H9 (cell line): ENCODE measurements at regions not wholly inside any gene's neighbourhood (a gene's known extent, or its start where the extent isn't known, plus 50 kb on each side); places are given as distances from the start of the nearest gene placed in this dataset.

Experiments
- DNase-seq: peaks from one replicate; pipeline ENCODE4 v3.0.0-alpha.2; 2017
- H2AFZ ChIP-seq: one replicate; pipeline ENCODE4 v1.6.1; 2013; ENCODE audit warnings: mild to moderate bottlenecking, low read length, control low read depth, moderate library complexity
- H2AK5ac ChIP-seq: 2 replicates; pipeline ENCODE4 v1.6.1; 2013; ENCODE audit warnings: low read length, control low read depth, mixed read lengths; ENCODE audit not compliant: insufficient read length
- H2BK120ac ChIP-seq: one replicate; pipeline ENCODE4 v1.6.1; 2013; ENCODE audit warnings: low read depth, mild to moderate bottlenecking, low read length, control low read depth, inconsistent platforms; ENCODE audit not compliant: poor library complexity, severe bottlenecking
- H2BK12ac ChIP-seq: 2 replicates; pipeline ENCODE4 v1.6.1; 2013; ENCODE audit warnings: low read length, control low read depth, mixed read lengths, low read depth; ENCODE audit not compliant: insufficient read length
- H2BK15ac ChIP-seq: 2 replicates; pipeline ENCODE4 v1.6.1; 2013; ENCODE audit warnings: low read depth, low read length, control low read depth
- H2BK20ac ChIP-seq: one replicate; pipeline ENCODE4 v1.6.1; 2013; ENCODE audit warnings: low read depth, mild to moderate bottlenecking, low read length, control low read depth, inconsistent platforms; ENCODE audit not compliant: poor library complexity, severe bottlenecking
- H2BK5ac ChIP-seq: 2 replicates; pipeline ENCODE4 v1.6.1; 2013; ENCODE audit warnings: low read length, control low read depth, mixed read lengths; ENCODE audit not compliant: insufficient read length
- H3K14ac ChIP-seq: 2 replicates; pipeline ENCODE4 v1.6.1; 2013; ENCODE audit warnings: low read length, control low read depth; ENCODE audit not compliant: insufficient read depth
- H3K18ac ChIP-seq: 2 replicates; pipeline ENCODE4 v1.6.1; 2013; ENCODE audit warnings: low read depth, mild to moderate bottlenecking, mixed read lengths, low read length, control low read depth; ENCODE audit not compliant: insufficient read length
- H3K23ac ChIP-seq: 2 replicates; pipeline ENCODE4 v1.6.1; 2013; ENCODE audit warnings: low read length, control low read depth, mixed read lengths, low read depth; ENCODE audit not compliant: insufficient read length
- H3K23me2 ChIP-seq: 2 replicates; pipeline ENCODE4 v1.6.1; 2013; ENCODE audit warnings: low read depth, mild to moderate bottlenecking, mixed read lengths, low read length, control low read depth; ENCODE audit not compliant: insufficient read length, poor library complexity, severe bottlenecking
- H3K27ac ChIP-seq: 2 replicates; pipeline ENCODE4 v1.5.1; 2013; ENCODE audit warnings: low read length, control low read depth, mixed read lengths, low read depth; ENCODE audit not compliant: insufficient read length
- H3K27me3 ChIP-seq: 2 replicates; pipeline ENCODE4 v1.6.1; 2013; ENCODE audit warnings: low read length, control low read depth, inconsistent platforms; ENCODE audit not compliant: insufficient read depth
- H3K4ac ChIP-seq: 2 replicates; pipeline ENCODE4 v1.6.1; 2013; ENCODE audit warnings: low read depth, mild to moderate bottlenecking, control low read depth, inconsistent platforms, low read length, moderate library complexity
- H3K4me1 ChIP-seq: 2 replicates; pipeline ENCODE4 v1.6.1; 2013; ENCODE audit warnings: low read length, control low read depth, inconsistent platforms; ENCODE audit not compliant: insufficient read depth
- H3K4me2 ChIP-seq: 2 replicates; pipeline ENCODE4 v1.6.1; 2013; ENCODE audit warnings: low read length, control low read depth, mixed read lengths; ENCODE audit not compliant: insufficient read length, insufficient read depth
- H3K56ac ChIP-seq: 2 replicates; pipeline ENCODE4 v1.6.1; 2013; ENCODE audit warnings: low read depth, mild to moderate bottlenecking, mixed read lengths, low read length, control low read depth; ENCODE audit not compliant: insufficient read length
- H3K79me1 ChIP-seq: 2 replicates; pipeline ENCODE4 v1.6.1; 2013; ENCODE audit warnings: low read depth, mild to moderate bottlenecking, moderate library complexity, low read length, control low read depth, inconsistent platforms; ENCODE audit not compliant: insufficient read depth, poor library complexity, severe bottlenecking
- H3K79me2 ChIP-seq: 2 replicates; pipeline ENCODE4 v1.6.1; 2013; ENCODE audit warnings: low read length, control low read depth, inconsistent platforms; ENCODE audit not compliant: insufficient read depth
- H3K9ac ChIP-seq: 2 replicates; pipeline ENCODE4 v1.6.1; 2013; ENCODE audit warnings: low read length, control low read depth, mixed read lengths; ENCODE audit not compliant: insufficient read length; ENCODE audit errors: extremely low read depth
- H3K9me3 ChIP-seq: one replicate; pipeline ENCODE4 v1.6.1; 2013; ENCODE audit warnings: low read depth, low read length, inconsistent platforms; ENCODE audit not compliant: control insufficient read depth
- H3T11ph ChIP-seq: one replicate; pipeline ENCODE4 v1.6.1; 2013; ENCODE audit warnings: mild to moderate bottlenecking, low read length, control low read depth, inconsistent platforms
- H4K20me1 ChIP-seq: one replicate; pipeline ENCODE4 v1.6.1; 2013; ENCODE audit not compliant: control insufficient read depth, insufficient read length, insufficient read depth
- H4K5ac ChIP-seq: 2 replicates; pipeline ENCODE4 v1.6.1; 2013; ENCODE audit warnings: low read depth, mild to moderate bottlenecking, mixed read lengths, low read length, control low read depth; ENCODE audit not compliant: insufficient read length
- H4K8ac ChIP-seq: replicated peaks from 2 replicates; pipeline ENCODE4 v1.6.1; 2013; ENCODE audit warnings: low read length, control low read depth, mixed read lengths, low read depth; ENCODE audit not compliant: insufficient read length
- H4K91ac ChIP-seq: 2 replicates; pipeline ENCODE4 v1.6.1; 2013; ENCODE audit warnings: low read depth, mild to moderate bottlenecking, moderate library complexity, mixed read lengths, low read length, control low read depth; ENCODE audit not compliant: insufficient read length
- H3K27ac Mint-ChIP-seq, 3 experiments: 2 replicates in 2 of 3; 3 replicates in 1 of 3; pipeline ENCODE4 v1.8.0; 2020 to 2021; ENCODE audit warnings: mixed read lengths in 3 of 3, mild to moderate bottlenecking in 1 of 3, moderate library complexity in 1 of 3
- H3K27me3 Mint-ChIP-seq: 2 replicates; pipeline ENCODE4 v1.8.0; 2021; ENCODE audit warnings: low read depth, mild to moderate bottlenecking, moderate library complexity, mixed read lengths
- H3K36me3 Mint-ChIP-seq, 3 experiments: 2 replicates in 2 of 3; 3 replicates in 1 of 3; pipeline ENCODE4 v1.8.0; 2020 to 2021; ENCODE audit warnings: low read depth in 3 of 3, mixed read lengths in 3 of 3; ENCODE audit not compliant: insufficient read depth in 1 of 3
- H3K4me1 Mint-ChIP-seq, 2 experiments: 2 replicates each; pipeline ENCODE4 v1.8.0; 2020; ENCODE audit warnings: mixed read lengths in 2 of 2
- H3K4me3 Mint-ChIP-seq, 2 experiments: 2 replicates in 1 of 2; 3 replicates in 1 of 2; pipeline ENCODE4 v1.8.0; 2020 to 2021; ENCODE audit warnings: mild to moderate bottlenecking in 2 of 2, mixed read lengths in 2 of 2, moderate library complexity in 1 of 2
- H3K9me3 Mint-ChIP-seq, 2 experiments: 2 replicates in 1 of 2; 3 replicates in 1 of 2; pipeline ENCODE4 v1.8.0; 2020; ENCODE audit warnings: mild to moderate bottlenecking in 2 of 2, mixed read lengths in 2 of 2, moderate library complexity in 1 of 2
- CTCF ChIP-seq: fragments of 200-600 bp; sonication (generic); conservative IDR thresholded peaks from 3 replicates; pipeline ENCODE4 v1.8.0; 2021; ENCODE audit warnings: antibody characterized with exemption, mild to moderate bottlenecking
- WGBS: extraction: QIAGEN DNeasy Blood & Tissue Kit; methylation state at CpG from one replicate; pipeline ENCODE4 v1.1.7; 2013; ENCODE audit warnings: missing lambda C conversion rate, low lambda C conversion rate, mixed read lengths; ENCODE audit not compliant: insufficient read length; ENCODE audit errors: extremely low coverage; 5-methylcytosine and 5-hydroxymethylcytosine counted together

- Histone ChIP-seq H2BK15ac (no peak overlapping the region), H3K23ac (no peak overlapping the region), H2BK5ac (no peak overlapping the region), H3K27ac (no peak overlapping the region), H2AK5ac (no peak overlapping the region), H3K4me1 (no peaks in the 10 kb centered on the region; the same call in 1 of the 2 replicates), H3K9ac (no peak overlapping the region), H3K4ac (no peak overlapping the region), H2AFZ (no peak overlapping the region), H3K23me2 (no peaks in the 10 kb centered on the region), H3K79me2 (no peaks in the 10 kb centered on the region), H4K5ac (no peak overlapping the region), H3T11ph (no peak overlapping the region), H3K4me2 (no peak overlapping the region), H2BK20ac (no peak overlapping the region), H2BK12ac (no peak overlapping the region), H3K79me1 (no peaks in the 10 kb centered on the region), H3K9me3 (no peaks in the 10 kb centered on the region), H3K14ac (no peak overlapping the region), H2BK120ac (no peak overlapping the region), H3K56ac (no peak overlapping the region), H4K91ac (no peak overlapping the region), H3K27me3 (no peaks in the 10 kb centered on the region), H3K18ac (no peak overlapping the region), H4K8ac (no peak overlapping the region), H4K20me1 (no peaks in the 10 kb centered on the region)
- no CpG with 5 or more reads among the region's 3 CpGs for WGBS
- Mint-ChIP-seq H3K27me3 (peaks cover 11% of the 10 kb centered on the region), H3K4me1 (peaks cover 11 to 12% of the 10 kb centered on the region in 2 experiments), H3K36me3 (no peaks in the 10 kb centered on the region; a peak in 2 of 7 replicates), H3K9me3 (peaks cover 0 to 4% of the 10 kb centered on the region in 2 experiments; a peak in 2 of 5 replicates), H3K4me3 (no peak overlapping the region), H3K27ac (no peak overlapping the region)
- no peak for DNase-seq
- TF ChIP-seq CTCF: no peak
Measured at GRCh38 chr5:71893451-71893850, 174.4 kb downstream of the CARTPT start.
